ENCODE measurements at regions not wholly inside any gene's neighbourhood (a gene's known extent, or its start where the extent isn't known, plus 50 kb on each side); places are given as distances from the start of the nearest gene placed in this dataset.

DNA sequence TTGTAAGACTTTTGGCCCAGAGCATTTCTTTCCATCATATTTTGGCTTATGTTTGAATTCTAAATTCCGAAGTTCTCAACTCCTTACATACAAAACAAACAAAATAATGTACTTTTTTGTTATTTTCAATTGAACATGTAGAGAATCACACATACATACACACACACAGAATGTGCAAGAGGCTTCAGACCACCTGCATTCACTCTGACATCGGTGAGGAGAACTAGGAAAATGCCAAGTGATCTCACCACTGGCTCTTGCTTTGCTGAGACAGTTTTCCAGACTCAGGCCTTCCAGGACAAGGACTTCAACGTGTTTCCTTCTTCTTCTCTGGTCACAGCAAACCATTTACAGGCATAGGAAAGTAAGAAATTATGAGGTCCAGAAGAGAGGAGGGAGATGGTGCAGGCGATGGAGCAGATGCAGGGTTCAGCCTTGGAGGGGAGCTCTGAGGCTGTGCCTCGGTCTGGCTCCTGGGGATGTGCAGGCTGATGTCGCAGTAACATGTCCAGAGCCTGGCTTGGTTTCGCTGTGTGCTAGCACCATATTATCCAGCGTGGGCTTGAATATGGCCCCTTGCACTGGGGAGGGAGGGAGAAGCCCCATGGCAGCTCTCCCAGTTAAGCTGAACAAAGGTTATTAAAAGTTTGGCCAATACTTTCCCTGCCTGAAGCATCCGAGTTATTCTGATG is 93.4 kb downstream of the DACT2 start:
- intact Hi-C loops (cut with DNase I; ENCODE audit: low total_unique reads): no loop called here
- H3K9me3 ChIP-seq: no peaks in the 10 kb centered on the region

DNA sequence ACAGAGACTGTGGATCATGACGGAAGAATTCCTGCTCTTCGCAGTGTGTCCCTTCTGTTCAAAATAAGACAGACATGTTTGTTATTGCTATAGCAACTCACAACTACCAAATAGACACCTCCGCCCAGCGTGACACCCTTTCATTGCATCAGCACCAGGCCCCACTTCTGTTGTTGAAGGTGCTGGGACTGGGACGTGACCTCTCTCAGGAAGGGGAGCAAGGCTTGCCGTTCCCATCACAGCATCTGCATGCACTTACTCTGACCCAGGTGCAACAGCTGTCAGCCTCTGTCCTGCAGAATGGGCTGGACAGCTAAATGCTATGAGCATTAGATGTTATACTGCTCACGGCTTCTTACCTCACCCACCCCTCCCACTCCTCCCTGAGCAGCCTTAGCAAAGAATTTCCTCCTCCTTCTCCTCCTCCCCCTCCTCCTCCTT is 94.1 kb downstream of the DACT2 start:
- H3K27me3 ChIP-seq: no peaks in the 10 kb centered on the region
- DNase-seq: no peak
- H3K27ac ChIP-seq: no peak overlapping the region
- no peaks in the 10 kb centered on the region for H3K36me3 ChIP-seq (ENCODE audit: low read depth, missing control alignments)
- TF ChIP-seq POLR2A (IDR thresholded peaks at IDR 0.05): no peak
- TF ChIP-seq, protein P1, sequence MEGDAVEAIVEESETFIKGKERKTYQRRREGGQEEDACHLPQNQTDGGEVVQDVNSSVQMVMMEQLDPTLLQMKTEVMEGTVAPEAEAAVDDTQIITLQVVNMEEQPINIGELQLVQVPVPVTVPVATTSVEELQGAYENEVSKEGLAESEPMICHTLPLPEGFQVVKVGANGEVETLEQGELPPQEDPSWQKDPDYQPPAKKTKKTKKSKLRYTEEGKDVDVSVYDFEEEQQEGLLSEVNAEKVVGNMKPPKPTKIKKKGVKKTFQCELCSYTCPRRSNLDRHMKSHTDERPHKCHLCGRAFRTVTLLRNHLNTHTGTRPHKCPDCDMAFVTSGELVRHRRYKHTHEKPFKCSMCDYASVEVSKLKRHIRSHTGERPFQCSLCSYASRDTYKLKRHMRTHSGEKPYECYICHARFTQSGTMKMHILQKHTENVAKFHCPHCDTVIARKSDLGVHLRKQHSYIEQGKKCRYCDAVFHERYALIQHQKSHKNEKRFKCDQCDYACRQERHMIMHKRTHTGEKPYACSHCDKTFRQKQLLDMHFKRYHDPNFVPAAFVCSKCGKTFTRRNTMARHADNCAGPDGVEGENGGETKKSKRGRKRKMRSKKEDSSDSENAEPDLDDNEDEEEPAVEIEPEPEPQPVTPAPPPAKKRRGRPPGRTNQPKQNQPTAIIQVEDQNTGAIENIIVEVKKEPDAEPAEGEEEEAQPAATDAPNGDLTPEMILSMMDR (IDR thresholded peaks at IDR 0.05): no peak
- H3K4me1 ChIP-seq: no peaks in the 10 kb centered on the region
- no peak overlapping the region for H3K4me3 ChIP-seq
- intact Hi-C loops (cut with DNase I; ENCODE audit: low total_unique reads): no loop called here
- 71 to 80% methylated on average over 7 of the region's 7 CpGs for WGBS, 2 donors
- no peaks in the 10 kb centered on the region for H3K9me3 ChIP-seq

More for the DNA sequence above, 93.4 kb downstream of the DACT2 start:
- Histone ChIP-seq H3K36me3 (ENCODE audit: low read depth, missing control alignments) (no peaks in the 10 kb centered on the region), H3K27me3 (no peaks in the 10 kb centered on the region), H3K4me1 (no peaks in the 10 kb centered on the region), H3K4me3 (no peak overlapping the region), H3K27ac (no peak overlapping the region)
- DNase-seq: no peak
- TF ChIP-seq, protein P1 (IDR thresholded peaks at IDR 0.05): no peak
- TF ChIP-seq POLR2A (IDR thresholded peaks at IDR 0.05): no peak
- WGBS, 2 donors: 65 to 71% methylated on average over 9 of the region's 9 CpGs

DNA sequence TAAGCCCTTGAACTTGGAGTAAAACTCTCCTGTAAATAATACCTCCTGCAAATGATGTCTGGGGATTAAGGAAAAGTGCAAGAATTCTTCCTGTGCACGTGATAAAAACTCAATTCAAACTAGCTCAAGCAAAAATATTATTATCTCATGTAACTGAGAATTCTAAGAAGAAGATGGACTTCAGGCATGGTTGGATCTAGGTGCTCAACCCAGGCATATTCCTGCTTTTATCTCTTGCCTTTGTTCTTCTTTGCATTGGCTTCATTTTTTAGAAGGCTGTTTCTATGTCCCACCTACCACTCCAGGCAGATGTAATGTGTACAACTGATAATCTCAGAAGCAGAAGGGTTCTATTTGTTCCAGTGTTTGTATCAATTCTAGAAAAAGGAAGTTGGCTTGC is 95.8 kb downstream of the DACT2 start:
- Histone ChIP-seq H3K4me3 (no peak overlapping the region), H3K9me3 (no peaks in the 10 kb centered on the region), H3K4me1 (no peaks in the 10 kb centered on the region), H3K36me3 (ENCODE audit: low read depth, missing control alignments) (no peaks in the 10 kb centered on the region), H3K27ac (no peak overlapping the region), H3K27me3 (no peaks in the 10 kb centered on the region)
- intact Hi-C loops (cut with DNase I; ENCODE audit: low total_unique reads): no loop called here
- TF ChIP-seq, protein P1 (IDR thresholded peaks at IDR 0.05): no peak
- no peak for TF ChIP-seq POLR2A (IDR thresholded peaks at IDR 0.05)
- WGBS, 2 donors: 74 to 79% methylated on average over 1 of the region's 1 CpG
- DNase-seq: no peak

DNA sequence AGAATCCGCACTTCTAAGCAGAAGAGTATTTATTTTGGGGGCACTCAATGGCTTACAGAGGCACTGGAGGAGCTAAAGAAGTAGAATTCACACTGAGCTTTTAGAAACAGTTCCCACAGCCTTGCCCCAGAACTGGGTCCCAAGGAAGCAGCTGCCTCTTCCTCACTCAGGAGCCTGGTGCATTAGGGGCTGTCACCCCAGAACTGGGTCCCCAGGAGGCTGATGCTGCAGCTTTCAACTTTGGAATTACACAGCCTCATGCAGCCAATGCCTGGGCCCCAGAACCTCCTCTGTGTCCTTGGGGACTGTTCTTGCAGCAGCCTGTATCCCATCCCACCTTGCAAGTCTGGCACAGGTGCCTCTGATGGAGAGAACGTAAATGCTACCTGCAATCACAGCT is 96.4 kb downstream of the DACT2 start:
- 93 to 100% methylated on average over 2 of the region's 2 CpGs for WGBS, 2 donors
- no peak overlapping the region for H3K27ac ChIP-seq
- no peaks in the 10 kb centered on the region for H3K27me3 ChIP-seq
- H3K9me3 ChIP-seq: no peaks in the 10 kb centered on the region
- no peak for TF ChIP-seq POLR2A (IDR thresholded peaks at IDR 0.05)
- TF ChIP-seq, protein P1 (IDR thresholded peaks at IDR 0.05): no peak
- H3K36me3 ChIP-seq (ENCODE audit: low read depth, missing control alignments): no peaks in the 10 kb centered on the region
- H3K4me1 ChIP-seq: no peaks in the 10 kb centered on the region
- DNase-seq: no peak
- intact Hi-C loops (cut with DNase I; ENCODE audit: low total_unique reads): no loop called here
- no peak overlapping the region for H3K4me3 ChIP-seq

Data from testis (tissue), 2 donors.